Kidney epithelial cell (primary cell): ENCODE measurements at regions not wholly inside any gene's neighbourhood (a gene's known extent, or its start where the extent isn't known, plus 50 kb on each side); places are given as distances from the start of the nearest gene placed in this dataset.
A peak's percentile ranks its signal among the peaks of the same experiment; 100 is the strongest.

ENCODE experiments used
- DNase-seq: peaks from one replicate; pipeline ENCODE4 v3.0.0-alpha.2; 2010; ENCODE audit warnings: low read depth
- H3K27me3 ChIP-seq: 2 replicates; pipeline ENCODE4 v1.6.0; 2011; ENCODE audit warnings: low read length; ENCODE audit not compliant: control insufficient read depth, insufficient read depth
- H3K36me3 ChIP-seq: 2 replicates; pipeline ENCODE4 v1.5.1; 2011; ENCODE audit warnings: low read length; ENCODE audit not compliant: control insufficient read depth, insufficient read depth
- H3K4me3 ChIP-seq: 2 replicates; pipeline ENCODE4 v1.5.1; 2011; ENCODE audit warnings: low read depth, mild to moderate bottlenecking, control low read depth, low read length
- CTCF ChIP-seq: IDR thresholded peaks from 2 replicates; pipeline ENCODE4 v1.5.1; 2011; ENCODE audit warnings: mild to moderate bottlenecking, moderate library complexity, low read length, control low read depth, inconsistent platforms; ENCODE audit not compliant: insufficient read depth, poor library complexity, severe bottlenecking

- no peaks in the 10 kb centered on the region for H3K27me3 ChIP-seq
- no peak for DNase-seq
- no peak overlapping the region for H3K4me3 ChIP-seq
- H3K36me3 ChIP-seq: no peaks in the 10 kb centered on the region
- no peak for TF ChIP-seq CTCF
Observed at GRCh38 chr13:99778500-99778899, 193.1 kb downstream of the ZIC5 start.

GRCh38 chr13:99777873-99778272 lies 193.7 kb downstream of the ZIC5 start:
- no peaks in the 10 kb centered on the region for H3K27me3 ChIP-seq
- no peak for TF ChIP-seq CTCF
- no peak for DNase-seq
- H3K4me3 ChIP-seq: no peak overlapping the region
- no peaks in the 10 kb centered on the region for H3K36me3 ChIP-seq

GRCh38 chr13:99774644-99775043 lies 196.9 kb downstream of the ZIC5 start:
- TF ChIP-seq CTCF: no peak
- DNase-seq: no peak
- no peak overlapping the region for H3K4me3 ChIP-seq
- no peaks in the 10 kb centered on the region for H3K27me3 ChIP-seq
- no peaks in the 10 kb centered on the region for H3K36me3 ChIP-seq

DNA sequence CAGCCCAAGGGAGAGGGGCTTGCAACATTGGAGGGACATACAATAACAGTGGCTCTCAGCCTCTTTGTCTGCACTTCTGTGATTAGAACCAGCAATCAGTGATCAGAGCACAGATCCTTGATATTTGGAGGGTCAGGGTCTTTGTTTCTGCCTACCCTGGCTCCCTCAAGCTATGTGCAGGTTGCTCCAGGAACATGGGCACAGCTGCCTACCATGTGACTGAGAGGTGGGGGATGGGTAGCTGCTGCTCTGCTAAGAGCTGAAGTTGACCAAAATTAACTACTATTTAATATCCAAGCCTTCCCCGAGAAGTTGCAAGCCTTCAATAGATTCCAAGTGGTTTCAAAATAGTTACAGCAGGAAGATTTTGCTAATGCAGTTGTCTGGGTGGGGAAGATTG lies 202.6 kb downstream of the ZIC5 start:
- Histone ChIP-seq H3K36me3 (no peaks in the 10 kb centered on the region), H3K4me3 (no peak overlapping the region), H3K27me3 (no peaks in the 10 kb centered on the region)
- TF ChIP-seq CTCF: no peak
- DNase-seq: no peak

- H3K4me3 ChIP-seq: no peak overlapping the region
- DNase-seq: no peak
- H3K36me3 ChIP-seq: no peaks in the 10 kb centered on the region
- peak; percentile 14 for TF ChIP-seq CTCF
- H3K27me3 ChIP-seq: no peaks in the 10 kb centered on the region
Observed at GRCh38 chr13:99766641-99767045, 204.9 kb downstream of the ZIC5 start.

- no peaks in the 10 kb centered on the region for H3K27me3 ChIP-seq
- H3K36me3 ChIP-seq: no peaks in the 10 kb centered on the region
- no peak for TF ChIP-seq CTCF
- no peak for DNase-seq
- H3K4me3 ChIP-seq: no peak overlapping the region
Observed at GRCh38 chr13:99765869-99766268, 205.7 kb downstream of the ZIC5 start.
